ENCODE measurements at regions not wholly inside any gene's neighbourhood (a gene's known extent, or its start where the extent isn't known, plus 50 kb on each side); places are given as distances from the start of the nearest gene placed in this dataset.
"Not testable (repeated sequence)": the region's sequence is repeated elsewhere in the genome, so short reads cannot be mapped to it uniquely, and the experiment has no call there.

GRCh38 chr1:30081379-30082102 lies 641.8 kb downstream of the MATN1 start:
- no peaks in the 10 kb centered on the region for H3K9me3 ChIP-seq (ENCODE audit: low read length)
- H3F3A ChIP-seq (ENCODE audit: insufficient read depth, low read length, poor library complexity, severe bottlenecking), result no peaks in the 10 kb centered on the region
- no peaks in the 10 kb centered on the region for H3K27me3 ChIP-seq (ENCODE audit: insufficient read depth, low read depth, low read length)
- H3K9ac ChIP-seq (ENCODE audit: low read length), result no peak overlapping the region
- no peak overlapping the region for H3K4me3 ChIP-seq (ENCODE audit: low read length)
- no peaks in the 10 kb centered on the region for H3K36me3 ChIP-seq (ENCODE audit: insufficient read depth, low read length)
- no peaks in the 10 kb centered on the region for H4K20me1 ChIP-seq (ENCODE audit: insufficient read depth)
- no peak overlapping the region for H3K4me2 ChIP-seq (ENCODE audit: low read length)
- H2AFZ ChIP-seq (ENCODE audit: low read depth, low read length), result no peak overlapping the region
- no peak overlapping the region for H3K27ac ChIP-seq (ENCODE audit: low read length)
- TF ChIP-seq SMC3 (conservative IDR thresholded peaks at IDR 0.05; ENCODE audit: poor library complexity), result no peak
- no peak for TF ChIP-seq MXI1 (conservative IDR thresholded peaks at IDR 0.05; ENCODE audit: poor library complexity, severe bottlenecking)
- TF ChIP-seq EZH2 (IDR thresholded peaks at IDR 0.05; ENCODE audit: borderline replicate concordance, insufficient read depth, low read length, poor library complexity, severe bottlenecking), result no peak
- TF ChIP-seq EP300 (conservative IDR thresholded peaks at IDR 0.05; ENCODE audit: poor library complexity, severe bottlenecking), result no peak
- TF ChIP-seq RAD21 (conservative IDR thresholded peaks at IDR 0.05), result no peak
- TF ChIP-seq CTCF (IDR thresholded peaks at IDR 0.05; ENCODE audit: poor library complexity, severe bottlenecking), result no peak
- no peak for TF ChIP-seq POLR2AphosphoS5 (IDR thresholded peaks at IDR 0.05)
- TF ChIP-seq TAF1 (IDR thresholded peaks at IDR 0.05; ENCODE audit: low read depth), result no peak
- TF ChIP-seq, protein P1, sequence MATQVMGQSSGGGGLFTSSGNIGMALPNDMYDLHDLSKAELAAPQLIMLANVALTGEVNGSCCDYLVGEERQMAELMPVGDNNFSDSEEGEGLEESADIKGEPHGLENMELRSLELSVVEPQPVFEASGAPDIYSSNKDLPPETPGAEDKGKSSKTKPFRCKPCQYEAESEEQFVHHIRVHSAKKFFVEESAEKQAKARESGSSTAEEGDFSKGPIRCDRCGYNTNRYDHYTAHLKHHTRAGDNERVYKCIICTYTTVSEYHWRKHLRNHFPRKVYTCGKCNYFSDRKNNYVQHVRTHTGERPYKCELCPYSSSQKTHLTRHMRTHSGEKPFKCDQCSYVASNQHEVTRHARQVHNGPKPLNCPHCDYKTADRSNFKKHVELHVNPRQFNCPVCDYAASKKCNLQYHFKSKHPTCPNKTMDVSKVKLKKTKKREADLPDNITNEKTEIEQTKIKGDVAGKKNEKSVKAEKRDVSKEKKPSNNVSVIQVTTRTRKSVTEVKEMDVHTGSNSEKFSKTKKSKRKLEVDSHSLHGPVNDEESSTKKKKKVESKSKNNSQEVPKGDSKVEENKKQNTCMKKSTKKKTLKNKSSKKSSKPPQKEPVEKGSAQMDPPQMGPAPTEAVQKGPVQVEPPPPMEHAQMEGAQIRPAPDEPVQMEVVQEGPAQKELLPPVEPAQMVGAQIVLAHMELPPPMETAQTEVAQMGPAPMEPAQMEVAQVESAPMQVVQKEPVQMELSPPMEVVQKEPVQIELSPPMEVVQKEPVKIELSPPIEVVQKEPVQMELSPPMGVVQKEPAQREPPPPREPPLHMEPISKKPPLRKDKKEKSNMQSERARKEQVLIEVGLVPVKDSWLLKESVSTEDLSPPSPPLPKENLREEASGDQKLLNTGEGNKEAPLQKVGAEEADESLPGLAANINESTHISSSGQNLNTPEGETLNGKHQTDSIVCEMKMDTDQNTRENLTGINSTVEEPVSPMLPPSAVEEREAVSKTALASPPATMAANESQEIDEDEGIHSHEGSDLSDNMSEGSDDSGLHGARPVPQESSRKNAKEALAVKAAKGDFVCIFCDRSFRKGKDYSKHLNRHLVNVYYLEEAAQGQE (IDR thresholded peaks at IDR 0.05; ENCODE audit: borderline replicate concordance), result no peak
- H3K9me2 ChIP-seq (ENCODE audit: insufficient read depth, low read length), result no peaks in the 10 kb centered on the region
- no peaks in the 10 kb centered on the region for H3K79me2 ChIP-seq (replicated peaks; ENCODE audit: insufficient read depth, low read length)

DNA sequence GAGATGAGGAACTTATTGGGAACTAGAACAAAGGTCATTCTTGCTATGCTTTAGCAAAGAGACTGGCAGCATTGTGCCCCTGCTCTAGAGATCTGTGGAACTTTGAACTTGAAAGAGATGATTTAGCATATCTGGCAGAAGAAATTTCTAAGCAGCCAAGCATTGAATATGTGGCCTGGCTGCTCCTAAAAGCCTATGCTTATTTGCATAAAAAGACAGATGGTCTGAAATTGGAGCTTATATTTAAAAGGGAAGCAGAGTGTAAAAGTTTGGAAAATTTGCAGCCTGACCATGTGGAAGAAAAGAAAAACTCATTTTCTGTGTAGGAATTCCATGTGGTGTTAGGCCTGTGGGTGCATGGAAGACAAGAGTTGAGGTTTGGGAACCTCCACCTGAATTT lies 647.5 kb downstream of the MATN1 start:
- not testable (repeated sequence) for H3K4me2 ChIP-seq (ENCODE audit: low read length); H3K36me3 ChIP-seq (ENCODE audit: insufficient read depth, low read length); H3K4me3 ChIP-seq (ENCODE audit: low read length); H3K27ac ChIP-seq (ENCODE audit: low read length); H3F3A ChIP-seq (ENCODE audit: insufficient read depth, low read length, poor library complexity, severe bottlenecking); H3K9me3 ChIP-seq (ENCODE audit: low read length); H3K9me2 ChIP-seq (ENCODE audit: insufficient read depth, low read length); H2AFZ ChIP-seq (ENCODE audit: low read depth, low read length); H3K9ac ChIP-seq (ENCODE audit: low read length); H4K20me1 ChIP-seq (ENCODE audit: insufficient read depth); H3K27me3 ChIP-seq (ENCODE audit: insufficient read depth, low read depth, low read length); H3K79me2 ChIP-seq (replicated peaks; ENCODE audit: insufficient read depth, low read length)

All from neural cell (in vitro differentiated cells).